Astrocyte of the cerebellum (primary cell): ENCODE measurements at regions not wholly inside any gene's neighbourhood (a gene's known extent, or its start where the extent isn't known, plus 50 kb on each side); places are given as distances from the start of the nearest gene placed in this dataset.
"Not testable (repeated sequence)": the region's sequence is repeated elsewhere in the genome, so short reads cannot be mapped to it uniquely, and the experiment has no call there.

Experiments
- DNase-seq: peaks from one replicate; pipeline ENCODE4 v3.0.0-alpha.2; 2011; ENCODE audit warnings: low read depth
- H3K4me3 ChIP-seq: 2 replicates; pipeline ENCODE4 v1.5.1; 2011; ENCODE audit warnings: mild to moderate bottlenecking, low read depth, low read length, moderate library complexity
- CTCF ChIP-seq: IDR thresholded peaks from 2 replicates; pipeline ENCODE4 v1.5.1; 2012; ENCODE audit warnings: low read length, low read depth, moderate library complexity, mild to moderate bottlenecking; ENCODE audit errors: missing control alignments
- in situ Hi-C: cut with HindIII; loops from 2 replicates; pipeline ENCODE4 v1.10.0; 2017; ENCODE audit warnings: low sequenced_read_pairs

- no peak overlapping the region for H3K4me3 ChIP-seq
- no peak for DNase-seq
- in situ Hi-C loops = loop anchor here (25.0 kb wide), 1 partner anchor 283 kb away; the partner anchor contains the start of gene KLRB1
- TF ChIP-seq CTCF = no peak
Observed at GRCh38 chr12:9329019-9329418, 120.8 kb upstream of the PZP start.

- no peak for TF ChIP-seq CTCF
- H3K4me3 ChIP-seq = no peak overlapping the region
- in situ Hi-C loops = loop anchor here (25.0 kb wide), 1 partner anchor 284 kb away; the partner anchor contains the start of gene KLRB1
- DNase-seq = no peak
Observed at GRCh38 chr12:9328065-9328464, 119.9 kb upstream of the PZP start.

GRCh38 chr12:9327320-9327719 is 119.1 kb upstream of the PZP start:
- DNase-seq = no peak
- no peak for TF ChIP-seq CTCF
- no peak overlapping the region for H3K4me3 ChIP-seq
- in situ Hi-C loops = loop anchor here (25.0 kb wide), 1 partner anchor 285 kb away; the partner anchor contains the start of gene KLRB1

- in situ Hi-C loops = loop anchor here (25.0 kb wide), 1 partner anchor 285 kb away; the partner anchor contains the start of gene KLRB1
- not testable (repeated sequence) for DNase-seq, H3K4me3 ChIP-seq
Observed at GRCh38 chr12:9326849-9327248, 118.7 kb upstream of the PZP start.

- TF ChIP-seq CTCF = no peak
- in situ Hi-C loops = loop anchor here (25.0 kb wide), 1 partner anchor 286 kb away; the partner anchor contains the start of gene KLRB1
- H3K4me3 ChIP-seq = no peak overlapping the region
- DNase-seq = no peak
Observed at GRCh38 chr12:9326085-9326484, 117.9 kb upstream of the PZP start.

GRCh38 chr12:9325471-9325870 is 117.3 kb upstream of the PZP start:
- no peak for TF ChIP-seq CTCF
- in situ Hi-C loops = loop anchor here (25.0 kb wide), 1 partner anchor 287 kb away; the partner anchor contains the start of gene KLRB1
- DNase-seq = no peak
- H3K4me3 ChIP-seq = no peak overlapping the region

- in situ Hi-C loops = loop anchor here (25.0 kb wide), 1 partner anchor 288 kb away; the partner anchor contains the start of gene KLRB1
- H3K4me3 ChIP-seq = no peak overlapping the region
- TF ChIP-seq CTCF = no peak
- no peak for DNase-seq
Observed at GRCh38 chr12:9324782-9325181, 116.6 kb upstream of the PZP start.
